KOPT-K1 (cell line): ENCODE measurements at regions not wholly inside any gene's neighbourhood (a gene's known extent, or its start where the extent isn't known, plus 50 kb on each side); places are given as distances from the start of the nearest gene placed in this dataset.

Experiments
- H3K27ac ChIP-seq: fragments of 200-600 bp; sonication (generic); 2 replicates; pipeline ENCODE4 v1.5.1; 2016; ENCODE audit warnings: antibody characterized with exemption, mild to moderate bottlenecking, low read depth, low read length; ENCODE audit not compliant: poor library complexity, severe bottlenecking
- H3K36me3 ChIP-seq: fragments of 200-600 bp; sonication (generic); 2 replicates; pipeline ENCODE4 v1.5.1; 2017; ENCODE audit warnings: antibody characterized with exemption, mild to moderate bottlenecking, low read length, moderate library complexity; ENCODE audit not compliant: insufficient read depth
- H3K9me3 ChIP-seq: fragments of 200-600 bp; sonication (generic); 2 replicates; pipeline ENCODE4 v1.5.1; 2017; ENCODE audit warnings: antibody characterized with exemption, low read length, mild to moderate bottlenecking; ENCODE audit not compliant: insufficient read depth, poor library complexity, severe bottlenecking

- no peak overlapping the region for H3K27ac ChIP-seq
- no peaks in the 10 kb centered on the region for H3K9me3 ChIP-seq
- no peaks in the 10 kb centered on the region for H3K36me3 ChIP-seq
These were observed 252.2 kb downstream of the SYK start for GRCh38 chr9:91053824-91054223.

DNA sequence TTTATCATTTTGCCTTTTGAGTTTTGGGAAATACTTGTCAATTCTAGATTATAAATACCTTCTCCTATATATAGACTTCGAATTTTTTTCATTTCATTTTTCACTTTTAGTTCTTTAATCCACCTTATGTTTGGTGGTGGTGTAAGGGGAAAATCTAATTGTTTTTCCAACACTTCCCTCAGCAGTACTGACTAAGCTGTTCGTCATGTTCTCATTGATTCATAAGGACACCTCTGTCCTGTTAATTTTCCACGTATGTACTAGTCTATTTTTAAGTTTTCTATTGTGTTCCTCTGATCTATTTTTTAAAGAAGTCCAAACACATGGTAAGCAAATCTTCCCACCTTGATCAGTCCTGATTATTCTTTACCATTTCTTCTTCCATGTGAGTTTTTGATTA is 254.2 kb downstream of the SYK start:
- Histone ChIP-seq H3K27ac (no peak overlapping the region), H3K36me3 (no peaks in the 10 kb centered on the region)

DNA sequence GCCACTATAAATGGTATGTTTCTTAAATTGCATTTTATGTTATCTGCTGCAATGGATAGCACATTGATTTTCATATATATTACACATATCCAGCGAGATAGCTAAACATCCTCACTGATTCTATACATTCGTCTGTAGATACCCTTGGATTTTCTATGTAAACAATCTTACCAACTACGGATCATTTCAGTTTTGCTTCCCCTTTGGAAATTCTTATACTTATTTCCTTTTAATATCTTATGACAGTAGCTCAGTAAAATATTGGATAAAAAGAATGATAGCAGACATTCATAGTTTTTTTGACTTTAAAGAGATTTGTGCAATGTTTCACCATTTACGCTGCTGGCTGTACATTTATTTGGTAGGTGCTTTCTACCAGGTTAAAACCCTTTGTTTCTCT is 254.9 kb downstream of the SYK start:
- H3K36me3 ChIP-seq: no peaks in the 10 kb centered on the region
- no peak overlapping the region for H3K27ac ChIP-seq
- H3K9me3 ChIP-seq: no peaks in the 10 kb centered on the region

More for the DNA sequence above, 254.2 kb downstream of the SYK start:
- H3K9me3 ChIP-seq: no peaks in the 10 kb centered on the region

- Histone ChIP-seq H3K27ac (no peak overlapping the region), H3K9me3 (no peaks in the 10 kb centered on the region), H3K36me3 (no peaks in the 10 kb centered on the region)
These were observed 255.3 kb downstream of the SYK start for GRCh38 chr9:91056917-91057316.

DNA sequence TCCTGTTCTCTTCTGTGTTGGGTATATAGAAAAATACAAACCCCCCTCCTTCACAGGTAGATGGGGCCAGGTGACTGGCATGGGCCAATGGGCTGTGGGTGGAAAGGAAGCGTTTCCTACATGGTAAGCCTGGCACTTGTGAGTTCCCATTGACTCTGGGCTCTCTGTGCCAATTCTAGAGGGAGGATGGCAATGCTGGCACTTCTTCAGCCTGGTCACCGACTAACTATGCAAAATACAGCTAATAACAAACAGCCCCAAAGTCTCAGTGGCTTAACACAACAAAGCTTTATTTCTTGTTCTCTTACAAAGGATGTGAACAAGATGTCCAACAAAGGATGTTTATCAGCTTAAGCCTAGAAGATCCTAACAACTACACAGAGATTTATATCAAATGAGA is 258.1 kb downstream of the SYK start:
- H3K27ac ChIP-seq: no peak overlapping the region
- H3K36me3 ChIP-seq: no peaks in the 10 kb centered on the region
- H3K9me3 ChIP-seq: no peaks in the 10 kb centered on the region

DNA sequence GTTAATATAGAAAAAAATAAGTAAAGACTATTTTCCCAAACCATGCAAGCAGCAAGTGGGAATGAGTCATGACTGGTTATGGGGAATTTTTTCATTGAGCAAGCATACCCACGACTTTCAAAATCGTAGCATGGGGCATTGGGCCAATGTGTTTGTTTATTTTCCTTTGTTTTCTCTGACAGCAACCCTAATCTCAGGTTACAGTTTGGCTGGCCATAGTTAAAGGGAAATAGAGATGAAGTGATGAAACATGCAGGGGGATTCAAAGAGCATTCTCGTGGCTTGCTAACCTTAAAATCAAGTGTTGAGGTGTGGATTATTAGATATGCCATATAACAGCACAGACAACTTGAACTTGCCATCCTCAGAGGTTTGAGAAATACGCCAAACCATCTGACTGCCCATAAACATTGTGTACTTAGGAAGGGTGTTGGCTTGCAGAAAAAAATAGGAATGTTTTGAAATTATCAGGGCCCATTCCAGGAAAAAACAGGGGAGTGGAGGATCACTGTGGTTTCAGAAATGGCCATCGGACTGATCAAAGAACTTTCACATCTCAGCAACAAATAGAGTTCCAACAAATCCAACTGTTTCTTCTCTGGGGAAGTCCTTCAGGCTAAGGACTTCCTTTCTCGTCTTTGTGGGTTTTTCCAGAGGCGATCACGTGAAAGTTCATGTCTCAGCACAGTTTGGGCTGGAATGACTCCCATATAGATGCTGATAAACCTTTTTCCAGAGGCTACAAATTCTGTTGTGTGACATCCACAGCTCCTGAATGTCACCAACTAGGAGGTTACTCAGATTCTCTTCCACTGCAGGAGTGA is 259.1 kb downstream of the SYK start:
- H3K9me3 ChIP-seq: no peaks in the 10 kb centered on the region
- H3K36me3 ChIP-seq: no peaks in the 10 kb centered on the region
- no peak overlapping the region for H3K27ac ChIP-seq

GRCh38 chr9:91061506-91061905 is 259.9 kb downstream of the SYK start:
- H3K27ac ChIP-seq: no peak overlapping the region
- H3K36me3 ChIP-seq: no peaks in the 10 kb centered on the region
- no peaks in the 10 kb centered on the region for H3K9me3 ChIP-seq

DNA sequence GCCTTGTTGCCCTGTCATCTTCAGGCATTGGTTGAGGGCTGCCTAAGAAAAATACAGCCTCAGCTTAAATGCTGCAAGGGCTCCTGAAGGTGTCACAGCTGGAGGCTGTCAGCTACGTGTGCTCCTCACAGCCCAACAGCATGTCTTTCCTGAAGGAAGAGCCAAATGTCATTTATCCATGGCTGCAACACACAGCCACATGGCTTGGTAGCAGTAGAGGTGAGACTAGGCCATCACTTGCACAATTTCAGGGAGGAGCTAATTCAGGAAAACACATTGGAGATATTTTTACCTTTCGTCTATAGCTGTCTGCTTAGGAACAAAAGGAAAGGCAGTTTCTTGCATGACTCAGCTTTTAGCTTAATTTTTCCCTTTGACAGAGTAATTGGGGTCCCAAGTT is 260.7 kb downstream of the SYK start:
- Histone ChIP-seq H3K36me3 (no peaks in the 10 kb centered on the region), H3K27ac (no peak overlapping the region), H3K9me3 (no peaks in the 10 kb centered on the region)

- no peak overlapping the region for H3K27ac ChIP-seq
- no peaks in the 10 kb centered on the region for H3K9me3 ChIP-seq
- no peaks in the 10 kb centered on the region for H3K36me3 ChIP-seq
These were observed 261.9 kb downstream of the SYK start for GRCh38 chr9:91063471-91063870.

DNA sequence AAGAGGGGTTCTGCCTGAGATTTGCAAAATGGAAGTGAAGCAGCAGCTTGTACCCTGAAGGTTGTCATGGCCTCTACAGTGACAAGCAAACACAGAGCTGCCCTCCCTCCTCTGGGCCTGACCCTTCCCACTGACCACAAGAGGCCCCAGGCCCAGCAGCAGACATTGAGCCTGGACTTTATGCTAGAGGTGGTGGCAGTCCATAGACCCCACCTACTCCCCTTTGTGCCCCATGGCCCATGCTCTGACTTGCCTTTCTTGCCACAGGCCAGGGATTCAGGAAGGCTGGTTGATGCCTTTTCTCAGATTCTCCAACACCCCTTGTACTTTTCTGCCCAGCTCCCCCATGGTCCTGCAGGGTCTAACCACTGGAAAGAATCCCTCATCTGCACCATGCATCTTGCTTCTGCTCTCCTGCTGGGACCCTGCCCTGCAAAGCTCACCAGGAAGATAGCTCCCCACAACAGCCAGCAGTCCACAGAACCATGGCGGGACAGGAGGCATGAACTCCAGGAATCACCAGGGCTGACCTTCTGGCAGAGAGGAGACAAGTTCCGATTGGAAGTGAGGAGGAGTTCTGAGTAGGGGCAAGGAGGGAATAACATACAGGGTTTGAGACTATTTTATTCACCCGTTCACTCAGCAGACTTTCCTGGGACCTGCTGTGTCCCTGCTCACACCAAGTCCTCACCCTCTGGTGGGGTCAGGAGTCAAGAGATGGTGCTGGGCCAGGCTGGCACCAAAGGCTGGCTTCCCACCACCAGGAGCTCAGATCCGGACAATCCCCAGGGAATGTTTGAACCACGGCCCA is 263.8 kb downstream of the SYK start:
- no peaks in the 10 kb centered on the region for H3K36me3 ChIP-seq
- H3K27ac ChIP-seq: no peak overlapping the region
- no peaks in the 10 kb centered on the region for H3K9me3 ChIP-seq

DNA sequence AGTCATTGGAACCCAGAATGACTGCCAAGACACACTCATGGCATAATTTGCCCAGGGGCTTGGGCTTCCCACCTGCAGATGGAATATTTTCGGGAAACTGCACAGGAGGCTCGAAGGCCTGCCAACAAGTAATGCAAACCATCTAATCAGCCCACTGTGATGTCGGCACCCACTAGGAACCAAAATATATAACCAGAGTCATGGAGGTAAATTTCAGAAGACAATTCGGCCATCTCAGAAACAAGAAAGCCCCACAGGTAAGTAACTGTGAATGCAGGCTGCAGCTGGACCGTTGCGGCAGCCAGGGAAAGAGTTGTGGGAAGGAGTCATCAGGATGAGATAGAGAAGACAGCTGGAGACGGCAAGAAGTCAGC is 264.4 kb downstream of the SYK start:
- no peak overlapping the region for H3K27ac ChIP-seq

DNA sequence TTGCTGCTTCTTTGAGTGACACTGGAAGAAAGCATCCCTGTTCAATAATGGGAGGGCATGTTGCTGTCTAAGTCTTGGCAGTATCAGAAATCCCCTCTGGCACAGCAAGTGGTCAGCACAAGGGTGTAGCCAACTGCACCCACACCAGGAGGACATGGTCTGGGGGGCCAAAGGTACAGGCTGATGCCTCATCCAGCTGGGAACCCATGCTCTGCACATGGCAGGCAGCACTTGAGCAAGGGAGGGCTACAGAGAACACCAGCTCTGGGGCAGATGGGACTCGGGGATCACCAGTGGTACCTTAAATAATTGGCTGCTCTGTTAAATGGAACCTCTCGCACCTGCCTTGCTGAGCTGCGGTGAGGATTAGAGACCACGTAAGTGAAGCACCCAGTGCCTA is 265.2 kb downstream of the SYK start:
- no peak overlapping the region for H3K27ac ChIP-seq
- no peaks in the 10 kb centered on the region for H3K36me3 ChIP-seq
- no peaks in the 10 kb centered on the region for H3K9me3 ChIP-seq

More for the DNA sequence above, 264.4 kb downstream of the SYK start:
- no peaks in the 10 kb centered on the region for H3K9me3 ChIP-seq
- no peaks in the 10 kb centered on the region for H3K36me3 ChIP-seq

DNA sequence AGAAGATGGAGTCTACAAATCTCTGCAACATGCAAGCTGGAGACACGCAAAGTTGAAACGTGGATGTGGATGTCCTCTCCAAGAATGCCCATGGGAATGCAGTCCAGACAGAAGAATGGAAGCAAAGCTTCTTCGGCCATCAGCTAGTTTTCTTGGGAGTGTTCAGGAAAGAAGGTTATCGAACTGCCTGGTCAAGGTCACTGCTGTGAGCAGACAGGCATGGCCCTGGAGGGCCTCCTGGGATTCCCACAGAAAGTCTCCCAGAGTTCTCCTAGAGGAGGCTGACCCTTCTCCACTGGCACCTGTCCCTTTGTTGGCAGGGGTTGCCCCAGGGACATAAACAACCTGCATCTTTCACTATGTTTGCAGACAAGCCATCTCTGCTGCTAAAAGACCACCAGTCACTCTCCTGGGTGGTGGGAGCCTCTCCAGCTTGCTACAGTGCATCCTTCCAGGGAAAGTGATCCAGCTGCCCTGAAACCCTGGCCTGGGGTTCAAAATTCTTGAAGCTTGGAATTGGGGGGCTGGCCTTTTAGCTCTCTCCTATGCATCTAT is 265.8 kb downstream of the SYK start:
- H3K27ac ChIP-seq: no peak overlapping the region
- no peaks in the 10 kb centered on the region for H3K9me3 ChIP-seq
- H3K36me3 ChIP-seq: no peaks in the 10 kb centered on the region

DNA sequence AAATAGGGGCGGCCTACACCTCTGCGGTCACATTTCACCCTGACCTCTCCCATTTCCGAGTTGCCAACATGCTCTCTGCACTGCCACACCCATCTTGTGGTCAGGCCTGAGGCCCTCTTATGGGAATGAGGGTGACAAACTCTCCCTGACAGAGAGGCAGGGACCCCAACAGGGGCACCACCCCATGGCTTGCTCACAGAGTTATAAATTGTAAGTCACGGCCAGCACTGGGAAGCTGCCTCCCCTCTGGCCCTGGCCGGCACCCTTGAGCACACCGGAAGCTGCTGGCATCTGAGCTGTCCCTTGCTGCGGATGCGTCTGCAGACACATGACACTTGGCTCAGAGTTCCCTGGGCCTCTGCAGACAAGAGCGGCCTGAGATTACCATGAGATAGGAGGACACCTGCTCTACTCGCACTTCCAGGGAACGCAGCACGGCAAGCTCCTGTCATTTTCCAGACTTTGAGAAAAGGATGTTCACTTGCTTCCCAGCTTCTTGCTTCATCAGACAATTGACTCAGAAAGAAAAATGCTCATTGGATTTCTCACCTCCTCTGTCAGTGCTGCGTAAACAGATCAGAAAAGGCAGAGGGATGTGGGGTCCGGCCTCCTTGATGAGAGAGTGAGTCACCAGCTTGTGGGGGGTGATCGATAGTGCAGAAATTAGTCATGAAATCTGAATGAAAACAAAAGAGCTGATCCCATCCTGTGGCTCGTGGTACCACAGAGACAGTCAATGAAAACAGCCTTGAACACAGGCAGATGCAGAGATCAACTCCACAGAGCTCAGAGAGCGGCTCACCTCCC is 269.8 kb downstream of the SYK start:
- no peaks in the 10 kb centered on the region for H3K9me3 ChIP-seq
- no peaks in the 10 kb centered on the region for H3K36me3 ChIP-seq
- no peak overlapping the region for H3K27ac ChIP-seq
